ENCODE measurements at regions not wholly inside any gene's neighbourhood (a gene's known extent, or its start where the extent isn't known, plus 50 kb on each side); places are given as distances from the start of the nearest gene placed in this dataset.

DNA sequence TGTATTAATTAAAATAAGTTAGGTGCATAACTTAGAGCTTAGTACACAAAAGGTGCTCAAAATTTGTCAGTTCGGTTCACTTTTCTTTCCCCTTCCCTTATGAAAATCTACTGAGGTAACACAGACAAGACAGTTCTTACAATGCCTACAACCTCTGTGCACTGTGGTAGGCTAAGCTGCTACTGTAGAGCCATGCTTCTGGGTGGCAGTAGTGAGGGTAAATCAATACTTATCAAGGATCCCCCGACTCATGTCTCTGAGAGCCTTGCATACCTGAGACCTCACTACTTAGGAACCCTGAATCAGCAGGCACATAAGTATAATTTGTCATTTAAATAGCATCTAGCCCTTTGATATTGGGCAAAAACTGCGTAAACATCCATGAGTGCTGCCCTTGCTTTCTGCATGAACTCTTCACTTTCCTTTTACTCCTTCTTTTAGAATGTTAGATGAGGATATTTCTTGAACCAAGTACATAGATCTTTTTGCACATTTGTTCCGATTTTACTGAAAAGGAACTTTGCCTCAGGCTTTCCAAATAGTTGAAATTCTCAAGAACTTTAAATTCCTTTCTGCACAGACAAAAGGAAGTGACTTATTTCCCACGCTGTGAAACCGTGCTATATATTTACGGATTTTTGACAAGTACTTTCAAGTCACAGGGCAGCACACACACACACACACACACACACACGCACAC lies 234.4 kb downstream of the TRIB2 start:
- Histone ChIP-seq H3K9me3 (ENCODE audit: low read length) (no peaks in the 10 kb centered on the region), H3K4me1 (ENCODE audit: insufficient read depth, low read length) (no peaks in the 10 kb centered on the region), H3K27ac (ENCODE audit: extremely low read length, insufficient read depth, low read length) (no peak overlapping the region), H4K20me1 (ENCODE audit: insufficient read depth, low read length) (no peaks in the 10 kb centered on the region), H3K36me3 (replicated peaks in 1 of 2; ENCODE audit: control insufficient read depth in 1 of 2, insufficient read depth in 2 of 2, low read length in 2 of 2) (no peaks in the 10 kb centered on the region), H2AFZ (ENCODE audit: low read length) (no peak overlapping the region), H3K79me2 (ENCODE audit: insufficient read depth, low read length) (no peaks in the 10 kb centered on the region), H3K9ac (ENCODE audit: insufficient read depth, low read depth, low read length) (no peak overlapping the region), H3K4me3 (replicated peaks in 1 of 3; ENCODE audit: insufficient read depth in 1 of 3, low read depth in 2 of 3, low read length in 3 of 3) (no peak overlapping the region), H3K27me3 (ENCODE audit: control insufficient read depth in 1 of 2, insufficient read depth in 2 of 2, low read length in 2 of 2) (no peaks in the 10 kb centered on the region), H3K4me2 (ENCODE audit: low read depth, low read length) (no peak overlapping the region)
- ATAC-seq (no peak), FAIRE-seq (no peak), DNase-seq (ENCODE audit: low spot score) (no peak)
- ChIA-PET CTCF (ENCODE audit: low intra/inter-chr PET ratio, low total read pairs) (no interaction called here), POLR2A (no interaction called here)
- TF ChIP-seq SMAD3 (CRISPR knock-in tag; IDR thresholded peaks at IDR 0.05) (no peak), NR2F6 (IDR thresholded peaks at IDR 0.05) (no peak), NR2F6 (CRISPR knock-in tag; IDR thresholded peaks at IDR 0.05) (no peak), ZKSCAN1 (IDR thresholded peaks at IDR 0.05; ENCODE audit: low read length) (no peak), ZNF75D (CRISPR knock-in tag; IDR thresholded peaks at IDR 0.05; ENCODE audit: borderline replicate concordance) (no peak)
- TF ChIP-seq, protein P1, sequence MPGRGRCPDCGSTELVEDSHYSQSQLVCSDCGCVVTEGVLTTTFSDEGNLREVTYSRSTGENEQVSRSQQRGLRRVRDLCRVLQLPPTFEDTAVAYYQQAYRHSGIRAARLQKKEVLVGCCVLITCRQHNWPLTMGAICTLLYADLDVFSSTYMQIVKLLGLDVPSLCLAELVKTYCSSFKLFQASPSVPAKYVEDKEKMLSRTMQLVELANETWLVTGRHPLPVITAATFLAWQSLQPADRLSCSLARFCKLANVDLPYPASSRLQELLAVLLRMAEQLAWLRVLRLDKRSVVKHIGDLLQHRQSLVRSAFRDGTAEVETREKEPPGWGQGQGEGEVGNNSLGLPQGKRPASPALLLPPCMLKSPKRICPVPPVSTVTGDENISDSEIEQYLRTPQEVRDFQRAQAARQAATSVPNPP (CRISPR knock-in tag; IDR thresholded peaks at IDR 0.05): no peak
- BruUV-seq (replicated peaks): no TSS peak
- in situ Hi-C loops (cut with HindIII; ENCODE audit: extremely low pct_ligation_motif_present, low pct_unique_long_range_greater_than_20kb) (no loop called here), intact Hi-C loops (cut with micrococcal nuclease; ENCODE audit: unreplicated experiment) (no loop called here)
- 36% methylated on average over 8 of the region's 8 CpGs for WGBS (ENCODE audit: low lambda C conversion rate)

DNA sequence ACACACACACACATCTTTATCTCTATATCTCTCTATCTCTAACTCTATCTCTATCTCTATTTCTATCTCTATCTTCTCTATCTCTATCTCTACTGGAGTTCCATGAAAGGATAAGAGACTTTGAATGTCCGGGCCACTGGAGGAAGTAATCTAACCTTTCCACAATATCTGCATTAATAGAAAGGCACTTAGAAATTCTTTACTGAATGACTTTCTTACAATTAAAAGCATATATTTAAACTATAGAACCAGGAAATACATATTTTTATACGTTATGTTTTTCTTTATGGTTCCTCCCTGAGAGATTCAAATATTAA lies 234.9 kb downstream of the TRIB2 start:
- in situ Hi-C loops (cut with HindIII; ENCODE audit: extremely low pct_ligation_motif_present, low pct_unique_long_range_greater_than_20kb) (no loop called here), intact Hi-C loops (cut with micrococcal nuclease; ENCODE audit: unreplicated experiment) (no loop called here)
- no peak overlapping the region for H3K4me2 ChIP-seq (ENCODE audit: low read depth, low read length)
- BruUV-seq (replicated peaks): no TSS peak
- no peaks in the 10 kb centered on the region for H3K27me3 ChIP-seq (ENCODE audit: control insufficient read depth in 1 of 2, insufficient read depth in 2 of 2, low read length in 2 of 2)
- POLR2A ChIA-PET: no interaction called here
- CTCF ChIA-PET (ENCODE audit: low intra/inter-chr PET ratio, low total read pairs): no interaction called here
- H3K79me2 ChIP-seq (ENCODE audit: insufficient read depth, low read length): no peaks in the 10 kb centered on the region
- no peaks in the 10 kb centered on the region for H3K36me3 ChIP-seq (replicated peaks in 1 of 2; ENCODE audit: control insufficient read depth in 1 of 2, insufficient read depth in 2 of 2, low read length in 2 of 2)
- 20% methylated on average over 2 of the region's 2 CpGs for WGBS (ENCODE audit: low lambda C conversion rate)
- TF ChIP-seq, protein P2, sequence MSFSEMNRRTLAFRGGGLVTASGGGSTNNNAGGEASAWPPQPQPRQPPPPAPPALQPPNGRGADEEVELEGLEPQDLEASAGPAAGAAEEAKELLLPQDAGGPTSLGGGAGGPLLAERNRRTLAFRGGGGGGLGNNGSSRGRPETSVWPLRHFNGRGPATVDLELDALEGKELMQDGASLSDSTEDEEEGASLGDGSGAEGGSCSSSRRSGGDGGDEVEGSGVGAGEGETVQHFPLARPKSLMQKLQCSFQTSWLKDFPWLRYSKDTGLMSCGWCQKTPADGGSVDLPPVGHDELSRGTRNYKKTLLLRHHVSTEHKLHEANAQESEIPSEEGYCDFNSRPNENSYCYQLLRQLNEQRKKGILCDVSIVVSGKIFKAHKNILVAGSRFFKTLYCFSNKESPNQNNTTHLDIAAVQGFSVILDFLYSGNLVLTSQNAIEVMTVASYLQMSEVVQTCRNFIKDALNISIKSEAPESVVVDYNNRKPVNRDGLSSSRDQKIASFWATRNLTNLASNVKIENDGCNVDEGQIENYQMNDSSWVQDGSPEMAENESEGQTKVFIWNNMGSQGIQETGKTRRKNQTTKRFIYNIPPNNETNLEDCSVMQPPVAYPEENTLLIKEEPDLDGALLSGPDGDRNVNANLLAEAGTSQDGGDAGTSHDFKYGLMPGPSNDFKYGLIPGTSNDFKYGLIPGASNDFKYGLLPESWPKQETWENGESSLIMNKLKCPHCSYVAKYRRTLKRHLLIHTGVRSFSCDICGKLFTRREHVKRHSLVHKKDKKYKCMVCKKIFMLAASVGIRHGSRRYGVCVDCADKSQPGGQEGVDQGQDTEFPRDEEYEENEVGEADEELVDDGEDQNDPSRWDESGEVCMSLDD (CRISPR knock-in tag; IDR thresholded peaks at IDR 0.05; ENCODE audit: borderline replicate concordance): no peak
- no peak for TF ChIP-seq ZNF552 (CRISPR knock-in tag; IDR thresholded peaks at IDR 0.05; ENCODE audit: borderline replicate concordance)
- TF ChIP-seq NFYC (CRISPR knock-in tag; IDR thresholded peaks at IDR 0.05): no peak
- TF ChIP-seq, protein P3, sequence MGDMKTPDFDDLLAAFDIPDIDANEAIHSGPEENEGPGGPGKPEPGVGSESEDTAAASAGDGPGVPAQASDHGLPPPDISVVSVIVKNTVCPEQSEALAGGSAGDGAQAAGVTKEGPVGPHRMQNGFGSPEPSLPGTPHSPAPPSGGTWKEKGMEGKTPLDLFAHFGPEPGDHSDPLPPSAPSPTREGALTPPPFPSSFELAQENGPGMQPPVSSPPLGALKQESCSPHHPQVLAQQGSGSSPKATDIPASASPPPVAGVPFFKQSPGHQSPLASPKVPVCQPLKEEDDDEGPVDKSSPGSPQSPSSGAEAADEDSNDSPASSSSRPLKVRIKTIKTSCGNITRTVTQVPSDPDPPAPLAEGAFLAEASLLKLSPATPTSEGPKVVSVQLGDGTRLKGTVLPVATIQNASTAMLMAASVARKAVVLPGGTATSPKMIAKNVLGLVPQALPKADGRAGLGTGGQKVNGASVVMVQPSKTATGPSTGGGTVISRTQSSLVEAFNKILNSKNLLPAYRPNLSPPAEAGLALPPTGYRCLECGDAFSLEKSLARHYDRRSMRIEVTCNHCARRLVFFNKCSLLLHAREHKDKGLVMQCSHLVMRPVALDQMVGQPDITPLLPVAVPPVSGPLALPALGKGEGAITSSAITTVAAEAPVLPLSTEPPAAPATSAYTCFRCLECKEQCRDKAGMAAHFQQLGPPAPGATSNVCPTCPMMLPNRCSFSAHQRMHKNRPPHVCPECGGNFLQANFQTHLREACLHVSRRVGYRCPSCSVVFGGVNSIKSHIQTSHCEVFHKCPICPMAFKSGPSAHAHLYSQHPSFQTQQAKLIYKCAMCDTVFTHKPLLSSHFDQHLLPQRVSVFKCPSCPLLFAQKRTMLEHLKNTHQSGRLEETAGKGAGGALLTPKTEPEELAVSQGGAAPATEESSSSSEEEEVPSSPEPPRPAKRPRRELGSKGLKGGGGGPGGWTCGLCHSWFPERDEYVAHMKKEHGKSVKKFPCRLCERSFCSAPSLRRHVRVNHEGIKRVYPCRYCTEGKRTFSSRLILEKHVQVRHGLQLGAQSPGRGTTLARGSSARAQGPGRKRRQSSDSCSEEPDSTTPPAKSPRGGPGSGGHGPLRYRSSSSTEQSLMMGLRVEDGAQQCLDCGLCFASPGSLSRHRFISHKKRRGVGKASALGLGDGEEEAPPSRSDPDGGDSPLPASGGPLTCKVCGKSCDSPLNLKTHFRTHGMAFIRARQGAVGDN (CRISPR knock-in tag; IDR thresholded peaks at IDR 0.05): no peak
- H3K9me3 ChIP-seq (ENCODE audit: low read length): no peaks in the 10 kb centered on the region
- H3K4me1 ChIP-seq (ENCODE audit: insufficient read depth, low read length): no peaks in the 10 kb centered on the region
- FAIRE-seq: no peak
- DNase-seq (ENCODE audit: low spot score): no peak
- no peak overlapping the region for H3K27ac ChIP-seq (ENCODE audit: extremely low read length, insufficient read depth, low read length)
- no peak for ATAC-seq
- H2AFZ ChIP-seq (ENCODE audit: low read length): no peak overlapping the region
- H4K20me1 ChIP-seq (ENCODE audit: insufficient read depth, low read length): no peaks in the 10 kb centered on the region
- no peak overlapping the region for H3K4me3 ChIP-seq (replicated peaks in 1 of 3; ENCODE audit: insufficient read depth in 1 of 3, low read depth in 2 of 3, low read length in 3 of 3)
- H3K9ac ChIP-seq (ENCODE audit: insufficient read depth, low read depth, low read length): no peak overlapping the region

All from HepG2 (cell line).